Dermis blood vessel endothelial cell (primary cell): ENCODE measurements at regions not wholly inside any gene's neighbourhood (a gene's known extent, or its start where the extent isn't known, plus 50 kb on each side); places are given as distances from the start of the nearest gene placed in this dataset.

Source experiments
- DNase-seq: peaks from one replicate; pipeline ENCODE4 v3.0.0; 2010

DNA sequence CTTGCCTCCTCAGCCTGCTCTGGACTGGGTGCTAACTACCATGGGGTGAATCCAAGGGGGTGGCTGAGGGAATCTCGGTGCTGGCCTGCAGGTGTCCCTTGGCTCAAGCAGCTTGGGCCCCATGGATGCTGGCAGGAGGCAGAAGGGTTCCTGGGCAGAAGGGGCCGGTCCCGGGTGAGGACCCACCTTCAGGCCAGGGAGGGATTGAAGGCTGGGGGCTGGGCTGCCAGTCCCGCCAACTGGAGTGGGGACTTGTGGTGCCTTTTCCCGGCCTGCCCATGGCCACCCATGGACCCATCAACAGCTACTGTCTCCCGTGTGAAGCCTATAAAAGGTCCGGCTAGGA, 550.1 kb downstream of the SLC6A15 start:
- no peak for DNase-seq

- no peak for DNase-seq
Measured at GRCh38 chr12:84361651-84362551, 550.7 kb downstream of the SLC6A15 start.

DNA sequence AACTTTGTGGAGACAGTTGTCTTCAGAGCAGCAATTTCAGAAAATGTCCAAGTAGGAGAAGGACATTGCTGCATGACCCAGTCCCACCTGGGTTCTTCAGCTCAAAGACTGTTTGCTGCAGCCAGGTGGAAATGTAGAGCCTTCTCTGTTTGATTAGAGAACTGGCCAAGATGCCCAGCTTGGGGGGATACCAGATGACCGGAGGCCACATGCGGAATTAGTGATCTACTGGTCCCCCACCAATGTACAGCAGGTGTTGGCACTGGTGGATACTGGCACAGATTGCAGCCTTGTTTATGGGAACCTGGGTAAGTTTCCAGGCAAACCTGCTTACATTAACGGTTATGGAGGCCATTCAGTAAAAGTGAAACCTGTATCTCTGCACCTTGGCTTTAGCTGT, 555.3 kb downstream of the SLC6A15 start:
- DNase-seq = no peak

- DNase-seq = no peak
Measured at GRCh38 chr12:84356224-84356623, 556.4 kb downstream of the SLC6A15 start.

DNA sequence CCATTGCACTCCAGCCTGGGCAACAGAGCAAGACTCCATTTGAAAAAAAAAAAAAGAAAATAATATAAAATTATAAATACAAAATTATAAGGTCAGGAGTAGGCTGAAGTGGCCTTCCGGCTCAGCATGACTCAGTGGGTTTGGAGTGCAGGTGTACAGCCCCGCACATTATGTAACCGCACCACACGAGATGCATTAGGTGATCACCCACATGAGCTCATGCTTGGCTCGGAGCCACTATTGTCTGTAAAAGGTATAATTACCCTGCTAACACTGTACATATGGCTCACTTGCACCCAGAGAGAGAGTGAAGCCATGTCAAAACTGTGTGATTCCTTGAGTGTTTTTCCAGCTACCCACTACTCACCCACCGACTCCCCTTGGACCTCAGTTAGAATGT, 557.0 kb downstream of the SLC6A15 start:
- DNase-seq = no peak

- no peak for DNase-seq
Measured at GRCh38 chr12:84348582-84348981, 564.0 kb downstream of the SLC6A15 start.

DNA sequence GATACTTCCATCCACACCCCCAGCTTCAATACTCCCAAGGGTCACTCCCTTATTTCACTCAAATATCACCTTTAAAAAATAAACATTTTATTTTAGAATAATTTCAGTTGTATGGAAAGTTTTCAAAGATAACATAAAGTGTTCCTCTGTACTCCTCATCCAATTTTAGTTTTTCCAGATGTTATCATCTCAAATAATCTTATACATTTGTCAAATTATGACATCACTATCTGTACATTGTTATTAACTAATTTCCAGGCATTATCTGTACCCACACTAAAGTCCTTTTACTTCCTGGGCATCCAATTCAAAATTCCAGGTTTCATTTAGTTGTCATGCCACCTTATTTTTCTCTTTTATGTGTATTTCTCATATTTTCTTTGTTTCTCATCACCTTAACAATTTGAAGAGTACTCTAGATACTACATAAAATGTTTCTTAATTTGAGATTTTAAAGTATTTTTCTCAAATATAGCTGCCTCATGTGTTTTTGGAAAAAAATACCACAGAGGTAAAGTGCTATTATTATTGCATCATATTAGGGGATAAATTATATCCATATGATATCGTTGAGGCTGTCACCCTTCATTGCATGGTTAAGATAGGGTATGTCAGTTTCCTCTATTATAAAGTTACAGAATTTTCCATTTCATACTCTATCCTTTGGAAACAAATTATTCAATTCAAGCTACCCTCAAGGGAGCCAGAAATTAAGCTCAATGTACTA, 571.0 kb downstream of the SLC6A15 start:
- no peak for DNase-seq

DNA sequence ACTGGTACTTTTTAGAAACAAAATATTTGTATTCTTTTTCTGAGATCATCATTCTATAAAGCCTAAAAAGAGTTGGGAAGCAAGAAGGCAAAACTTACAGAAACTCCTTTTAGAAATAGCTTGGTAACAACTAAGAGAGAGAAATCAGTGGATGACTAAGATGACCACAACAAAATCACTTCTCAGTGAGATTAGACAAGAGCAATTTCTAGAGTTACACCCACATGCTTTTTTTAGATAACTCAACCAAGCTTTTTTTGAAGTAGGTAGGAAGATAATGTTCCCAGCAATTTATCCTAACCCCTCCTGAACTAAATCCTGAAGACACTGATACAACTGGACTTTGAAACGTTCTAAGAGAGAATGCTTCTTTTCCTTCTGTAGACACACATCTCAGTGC, 576.4 kb downstream of the SLC6A15 start:
- DNase-seq = no peak

- no peak for DNase-seq
Measured at GRCh38 chr12:84329938-84330337, 582.7 kb downstream of the SLC6A15 start.

- DNase-seq = no peak
Measured at GRCh38 chr12:84315926-84316325, 596.7 kb downstream of the SLC6A15 start.

DNA sequence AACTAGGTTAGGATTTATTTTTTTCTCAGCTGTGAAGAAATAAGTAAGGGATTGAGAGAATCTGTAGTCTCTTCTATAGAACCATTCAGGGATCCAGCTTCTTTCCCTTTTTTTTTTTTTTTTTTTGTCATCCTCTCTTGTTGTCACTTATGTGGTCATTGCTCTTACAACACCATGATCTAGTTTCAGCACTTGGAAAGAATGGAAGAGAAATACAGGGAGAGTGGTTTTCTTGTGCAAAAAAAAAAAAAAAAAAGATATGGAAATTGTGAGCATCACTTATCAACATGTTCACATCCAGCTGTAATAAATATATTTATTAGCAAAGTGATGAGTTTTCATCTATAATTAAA, 599.3 kb downstream of the SLC6A15 start:
- DNase-seq = no peak

GRCh38 chr12:84308211-84308610, 604.4 kb downstream of the SLC6A15 start:
- DNase-seq = no peak

GRCh38 chr12:84305144-84305543, 607.5 kb downstream of the SLC6A15 start:
- DNase-seq = no peak

GRCh38 chr12:84294246-84294645, 618.4 kb downstream of the SLC6A15 start:
- no peak for DNase-seq

- no peak for DNase-seq
Measured at GRCh38 chr12:84290168-84290567, 622.4 kb downstream of the SLC6A15 start.

GRCh38 chr12:84277986-84278385, 634.6 kb downstream of the SLC6A15 start:
- DNase-seq = no peak

- DNase-seq = no peak
Measured at GRCh38 chr12:84276215-84276614, 636.4 kb downstream of the SLC6A15 start.

DNA sequence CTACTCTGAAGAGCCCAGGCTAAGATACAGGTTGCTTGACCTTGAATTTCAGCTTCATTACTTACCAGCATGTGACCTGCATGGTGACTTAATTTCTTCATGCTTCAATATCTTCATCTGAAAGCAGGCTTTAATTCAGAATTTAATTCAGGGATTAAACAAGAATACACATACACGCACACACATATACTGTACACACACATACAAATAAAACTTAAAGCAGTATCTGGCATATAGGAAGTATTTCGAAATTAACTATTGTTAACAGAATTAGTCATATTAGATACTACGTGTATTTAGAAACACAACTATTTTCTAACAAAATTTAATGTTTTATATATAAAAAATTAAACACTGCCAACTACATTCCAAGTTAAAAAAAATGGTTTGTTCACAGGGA, 640.3 kb downstream of the SLC6A15 start:
- no peak for DNase-seq

DNA sequence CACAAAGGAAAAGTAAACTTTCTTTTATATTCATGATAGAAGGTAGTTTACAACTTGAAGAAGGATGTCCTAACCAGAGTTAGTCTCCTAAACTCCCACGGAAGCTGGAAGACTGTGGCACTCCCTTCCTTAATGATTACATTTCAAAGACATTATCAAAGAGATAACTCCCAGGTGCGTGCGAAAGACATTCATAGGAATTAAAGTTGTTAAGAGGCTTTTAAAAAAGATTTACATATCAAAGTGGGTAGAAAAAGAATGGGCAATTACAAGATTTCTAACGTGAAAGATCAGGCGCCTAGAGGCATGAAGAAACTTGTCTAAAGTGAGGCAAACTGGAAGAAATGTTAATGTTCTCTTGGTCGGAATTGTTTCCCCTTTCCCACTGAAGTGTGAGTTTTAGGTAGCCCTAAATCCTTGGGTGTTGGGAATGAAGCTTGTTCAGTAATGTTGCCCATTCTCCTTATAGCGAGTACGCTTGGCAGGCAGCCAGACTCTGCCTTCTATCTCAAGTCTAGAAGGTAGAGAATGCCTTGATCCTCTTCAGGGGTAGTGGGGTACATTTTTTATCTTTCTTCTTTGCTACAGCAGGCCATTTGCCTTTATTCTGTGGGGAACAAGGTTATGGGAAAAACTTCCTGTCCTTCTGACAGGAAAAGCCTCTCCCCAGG, 642.0 kb downstream of the SLC6A15 start:
- DNase-seq = no peak

DNA sequence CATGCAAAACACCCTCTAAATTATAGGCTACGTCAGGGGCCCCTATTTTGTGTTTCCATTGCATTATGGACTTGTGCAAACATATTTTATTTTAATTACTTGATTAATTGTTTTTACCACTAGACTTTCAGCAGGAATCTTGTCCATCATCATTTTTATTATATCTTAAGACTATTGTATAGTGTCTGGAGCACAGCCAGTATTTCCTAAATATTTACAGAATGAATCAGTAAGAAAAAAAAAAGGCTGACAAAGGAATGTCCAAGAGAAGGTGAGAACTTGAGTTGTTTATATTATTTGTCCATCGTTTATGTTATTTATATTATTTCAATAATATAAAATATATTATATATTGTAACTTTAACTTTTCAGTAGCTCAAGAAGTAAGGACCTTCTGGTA, 664.7 kb downstream of the SLC6A15 start:
- DNase-seq = no peak

DNA sequence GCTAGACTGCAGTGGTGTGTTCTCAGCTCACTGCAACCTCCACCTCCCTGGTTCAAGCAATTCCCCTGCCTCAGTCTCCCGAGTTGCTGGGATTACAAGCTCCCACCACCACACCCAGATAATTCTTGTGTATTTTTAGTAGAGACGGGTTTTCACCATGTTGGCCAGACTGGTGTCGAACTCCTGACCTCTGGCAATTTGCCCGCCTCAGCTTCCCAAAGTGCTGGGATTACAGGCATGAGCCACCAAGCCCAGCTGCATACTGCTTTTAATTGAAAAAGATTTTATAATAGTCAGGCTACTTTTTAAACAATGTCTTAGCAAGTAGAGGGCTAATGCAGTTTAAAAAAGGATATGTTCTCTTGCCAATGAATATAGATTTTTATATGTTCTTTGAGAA, 668.9 kb downstream of the SLC6A15 start:
- no peak for DNase-seq

DNA sequence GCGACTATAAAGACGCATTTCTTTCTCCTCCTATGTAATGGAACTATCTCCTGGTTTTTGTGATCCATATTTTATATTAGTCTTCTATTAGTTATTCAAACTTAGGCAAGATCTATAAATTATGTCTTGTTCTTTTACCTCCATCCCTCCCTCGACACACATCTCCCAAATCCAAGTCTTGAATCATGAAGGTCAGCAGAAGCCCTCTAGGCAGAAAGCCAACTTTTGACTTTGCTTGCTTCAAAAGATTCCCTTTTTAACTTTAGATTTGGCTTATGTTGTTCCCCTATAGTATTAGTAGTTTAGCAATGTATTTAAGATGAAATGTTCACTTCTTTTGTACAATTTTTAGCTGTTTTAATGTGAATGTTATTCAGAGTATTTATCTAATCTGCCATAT, 689.8 kb downstream of the SLC6A15 start:
- DNase-seq = no peak

GRCh38 chr12:84218406-84218805, 694.2 kb downstream of the SLC6A15 start:
- DNase-seq = no peak

DNA sequence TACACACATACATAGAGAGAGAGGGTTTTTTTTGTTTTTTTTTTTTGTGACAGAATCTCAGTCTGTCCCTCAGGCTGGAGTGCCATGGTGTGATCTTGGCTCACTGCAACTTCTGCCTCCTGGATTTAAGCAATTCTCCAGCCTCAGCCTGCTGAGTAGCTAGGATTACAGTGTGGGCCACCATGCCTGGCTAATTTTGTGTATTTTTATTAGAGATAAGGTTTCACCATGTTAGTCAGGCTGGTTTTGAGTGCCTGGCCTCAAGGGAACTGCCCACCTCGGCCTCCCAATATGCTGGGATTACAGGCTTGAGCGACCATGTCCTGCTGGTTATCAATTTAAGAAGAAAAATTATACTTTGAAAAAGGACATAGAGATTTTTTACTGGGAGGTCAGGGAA, 710.6 kb downstream of the SLC6A15 start:
- no peak for DNase-seq
